ENCODE measurements at regions not wholly inside any gene's neighbourhood (a gene's known extent, or its start where the extent isn't known, plus 50 kb on each side); places are given as distances from the start of the nearest gene placed in this dataset.

GRCh38 chr4:131258361-131258760 is 1890.7 kb upstream of the PCDH10 start:
- TF ChIP-seq CTCF (conservative IDR thresholded peaks at IDR 0.05 in 1 of 2, IDR thresholded peaks at IDR 0.05 in 1 of 2; ENCODE audit: low read depth in 1 of 2, low read length in 2 of 2), result no peak
- no peak for TF ChIP-seq EZH2 (IDR thresholded peaks at IDR 0.05; ENCODE audit: low read length, missing control alignments)

Data from fibroblast of lung (primary cell).